ENCODE measurements at regions not wholly inside any gene's neighbourhood (a gene's known extent, or its start where the extent isn't known, plus 50 kb on each side); places are given as distances from the start of the nearest gene placed in this dataset.

GRCh38 chr7:114109721-114110120 is 190.9 kb upstream of the PPP1R3A start:
- no peaks in the 10 kb centered on the region for H3K36me3 ChIP-seq (ENCODE audit: insufficient read depth, low read length)

GRCh38 chr7:114109304-114109703 is 190.5 kb upstream of the PPP1R3A start:
- H3K27ac ChIP-seq (ENCODE audit: low read depth, low read length, poor library complexity, severe bottlenecking), result no peak overlapping the region
- H2AFZ ChIP-seq (ENCODE audit: low read length), result no peak overlapping the region
- H3K36me3 ChIP-seq (ENCODE audit: insufficient read depth, low read length), result no peaks in the 10 kb centered on the region
- TF ChIP-seq CTCF (IDR thresholded peaks at IDR 0.05; ENCODE audit: low read length), result no peak
- no peak for TF ChIP-seq EZH2 (IDR thresholded peaks at IDR 0.05; ENCODE audit: borderline replicate concordance, low read length)
- H3K4me2 ChIP-seq (ENCODE audit: low read length), result no peak overlapping the region
- no peaks in the 10 kb centered on the region for H3K79me2 ChIP-seq (ENCODE audit: insufficient read depth, low read length)
- no peaks in the 10 kb centered on the region for H3K9me3 ChIP-seq (ENCODE audit: low read length)
- H3K4me3 ChIP-seq (ENCODE audit: low read depth, low read length, poor library complexity, severe bottlenecking), result no peak overlapping the region
- no peaks in the 10 kb centered on the region for H3F3A ChIP-seq (ENCODE audit: insufficient read depth, low read length)
- no peak overlapping the region for H3K9ac ChIP-seq (ENCODE audit: low read length)
- no peaks in the 10 kb centered on the region for H3K27me3 ChIP-seq (ENCODE audit: insufficient read depth, low read length)
- no peaks in the 10 kb centered on the region for H3K9me2 ChIP-seq (ENCODE audit: low read depth, low read length)
- H4K20me1 ChIP-seq (ENCODE audit: insufficient read depth, low read length), result no peaks in the 10 kb centered on the region
- no peaks in the 10 kb centered on the region for H3K4me1 ChIP-seq (ENCODE audit: insufficient read depth, low read length, severe bottlenecking)

More at GRCh38 chr7:114109721-114110120, 190.9 kb upstream of the PPP1R3A start:
- Histone ChIP-seq H3K4me3 (ENCODE audit: low read depth, low read length, poor library complexity, severe bottlenecking) (no peak overlapping the region), H3K4me2 (ENCODE audit: low read length) (no peak overlapping the region), H3K27ac (ENCODE audit: low read depth, low read length, poor library complexity, severe bottlenecking) (no peak overlapping the region), H2AFZ (ENCODE audit: low read length) (no peak overlapping the region), H3F3A (ENCODE audit: insufficient read depth, low read length) (no peaks in the 10 kb centered on the region), H3K9me2 (ENCODE audit: low read depth, low read length) (no peaks in the 10 kb centered on the region), H3K9ac (ENCODE audit: low read length) (no peak overlapping the region), H3K27me3 (ENCODE audit: insufficient read depth, low read length) (no peaks in the 10 kb centered on the region), H3K4me1 (ENCODE audit: insufficient read depth, low read length, severe bottlenecking) (no peaks in the 10 kb centered on the region), H3K79me2 (ENCODE audit: insufficient read depth, low read length) (no peaks in the 10 kb centered on the region), H4K20me1 (ENCODE audit: insufficient read depth, low read length) (no peaks in the 10 kb centered on the region), H3K9me3 (ENCODE audit: low read length) (no peaks in the 10 kb centered on the region)
- TF ChIP-seq CTCF (IDR thresholded peaks at IDR 0.05; ENCODE audit: low read length) (no peak), EZH2 (IDR thresholded peaks at IDR 0.05; ENCODE audit: borderline replicate concordance, low read length) (no peak)

GRCh38 chr7:114108510-114108909 is 189.7 kb upstream of the PPP1R3A start:
- Histone ChIP-seq H3K79me2 (ENCODE audit: insufficient read depth, low read length) (no peaks in the 10 kb centered on the region), H3K4me2 (ENCODE audit: low read length) (no peak overlapping the region), H3K36me3 (ENCODE audit: insufficient read depth, low read length) (no peaks in the 10 kb centered on the region), H3F3A (ENCODE audit: insufficient read depth, low read length) (no peaks in the 10 kb centered on the region), H3K9ac (ENCODE audit: low read length) (no peak overlapping the region), H3K27me3 (ENCODE audit: insufficient read depth, low read length) (no peaks in the 10 kb centered on the region), H4K20me1 (ENCODE audit: insufficient read depth, low read length) (no peaks in the 10 kb centered on the region), H3K9me2 (ENCODE audit: low read depth, low read length) (no peaks in the 10 kb centered on the region), H3K4me1 (ENCODE audit: insufficient read depth, low read length, severe bottlenecking) (no peaks in the 10 kb centered on the region), H3K27ac (ENCODE audit: low read depth, low read length, poor library complexity, severe bottlenecking) (no peak overlapping the region), H3K4me3 (ENCODE audit: low read depth, low read length, poor library complexity, severe bottlenecking) (no peak overlapping the region), H2AFZ (ENCODE audit: low read length) (no peak overlapping the region), H3K9me3 (ENCODE audit: low read length) (no peaks in the 10 kb centered on the region)
- TF ChIP-seq EZH2 (IDR thresholded peaks at IDR 0.05; ENCODE audit: borderline replicate concordance, low read length), result no peak
- no peak for TF ChIP-seq CTCF (IDR thresholded peaks at IDR 0.05; ENCODE audit: low read length)
